ENCODE measurements at regions not wholly inside any gene's neighbourhood (a gene's known extent, or its start where the extent isn't known, plus 50 kb on each side); places are given as distances from the start of the nearest gene placed in this dataset.

DNA sequence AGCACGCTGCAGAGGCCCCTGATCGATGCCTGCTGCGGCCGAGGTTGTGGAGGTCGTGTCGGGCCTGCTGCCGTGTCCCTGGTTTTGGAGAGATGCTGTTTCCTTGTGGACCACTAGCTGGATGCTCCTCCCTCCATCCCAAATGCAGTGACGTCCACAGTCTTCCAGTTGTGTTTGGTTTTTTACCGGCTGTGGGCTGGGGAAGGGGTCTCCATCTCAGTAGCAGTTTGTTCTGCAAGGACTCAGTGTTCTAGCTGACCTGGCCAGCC, 143.0 kb upstream of the SHH start:
- in situ Hi-C loops (cut with MboI; ENCODE audit: low sequenced_read_pairs, unreplicated experiment), result no loop called here
- TF ChIP-seq, protein P1, sequence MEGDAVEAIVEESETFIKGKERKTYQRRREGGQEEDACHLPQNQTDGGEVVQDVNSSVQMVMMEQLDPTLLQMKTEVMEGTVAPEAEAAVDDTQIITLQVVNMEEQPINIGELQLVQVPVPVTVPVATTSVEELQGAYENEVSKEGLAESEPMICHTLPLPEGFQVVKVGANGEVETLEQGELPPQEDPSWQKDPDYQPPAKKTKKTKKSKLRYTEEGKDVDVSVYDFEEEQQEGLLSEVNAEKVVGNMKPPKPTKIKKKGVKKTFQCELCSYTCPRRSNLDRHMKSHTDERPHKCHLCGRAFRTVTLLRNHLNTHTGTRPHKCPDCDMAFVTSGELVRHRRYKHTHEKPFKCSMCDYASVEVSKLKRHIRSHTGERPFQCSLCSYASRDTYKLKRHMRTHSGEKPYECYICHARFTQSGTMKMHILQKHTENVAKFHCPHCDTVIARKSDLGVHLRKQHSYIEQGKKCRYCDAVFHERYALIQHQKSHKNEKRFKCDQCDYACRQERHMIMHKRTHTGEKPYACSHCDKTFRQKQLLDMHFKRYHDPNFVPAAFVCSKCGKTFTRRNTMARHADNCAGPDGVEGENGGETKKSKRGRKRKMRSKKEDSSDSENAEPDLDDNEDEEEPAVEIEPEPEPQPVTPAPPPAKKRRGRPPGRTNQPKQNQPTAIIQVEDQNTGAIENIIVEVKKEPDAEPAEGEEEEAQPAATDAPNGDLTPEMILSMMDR (IDR thresholded peaks at IDR 0.05; ENCODE audit: borderline replicate concordance, control extremely low read depth, extremely low read depth, insufficient read depth, missing control alignments), result no peak
- DNase-seq (ENCODE audit: low spot score), result no peak

GRCh38 chr7:155954550-155955366, 142.5 kb upstream of the SHH start:
- TF ChIP-seq, protein P1 (IDR thresholded peaks at IDR 0.05; ENCODE audit: borderline replicate concordance, control extremely low read depth, extremely low read depth, insufficient read depth, missing control alignments), result no peak
- in situ Hi-C loops (cut with MboI; ENCODE audit: low sequenced_read_pairs, unreplicated experiment), result no loop called here
- no peak for DNase-seq (ENCODE audit: low spot score)

DNA sequence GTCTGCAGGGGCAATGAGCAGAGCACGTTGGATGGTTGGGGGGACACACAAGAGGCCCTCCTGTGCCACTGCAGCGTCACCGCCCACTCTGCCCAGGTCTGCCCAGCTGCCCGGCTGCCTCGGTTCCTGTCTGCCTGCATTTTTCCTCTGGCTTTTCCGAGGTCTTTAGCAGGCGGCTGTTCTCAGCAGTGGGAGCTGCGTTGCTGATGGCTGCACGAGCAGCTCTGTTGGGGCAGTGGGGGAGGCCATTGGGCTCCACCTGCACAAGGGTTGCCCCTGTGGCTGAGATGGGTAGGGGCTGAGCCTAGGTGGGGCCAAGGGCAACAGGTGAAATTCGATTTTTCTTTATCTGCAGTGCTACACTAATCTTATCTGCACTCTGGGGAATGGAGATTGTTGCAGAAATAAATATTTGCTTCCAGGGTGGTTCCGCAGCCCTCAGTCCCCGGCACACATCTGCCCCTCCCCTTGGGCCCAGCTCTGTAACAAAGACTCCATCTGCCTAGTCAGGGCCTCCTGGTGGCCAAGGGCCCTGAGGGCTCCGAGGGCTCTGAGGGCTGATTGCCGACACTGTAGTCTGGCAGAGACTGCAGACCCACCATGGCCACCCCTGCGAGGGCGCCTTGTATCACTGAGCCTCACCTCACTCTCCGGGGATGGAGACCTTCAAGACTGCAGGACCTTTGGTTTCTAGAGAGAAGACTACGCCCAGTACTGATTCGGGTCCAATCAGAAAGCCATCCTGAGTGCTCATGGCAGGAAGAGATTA, 141.7 kb upstream of the SHH start:
- no peak for DNase-seq (ENCODE audit: low spot score)
- TF ChIP-seq, protein P1 (IDR thresholded peaks at IDR 0.05; ENCODE audit: borderline replicate concordance, control extremely low read depth, extremely low read depth, insufficient read depth, missing control alignments), result no peak
- in situ Hi-C loops (cut with MboI; ENCODE audit: low sequenced_read_pairs, unreplicated experiment), result no loop called here

- TF ChIP-seq, protein P1 (IDR thresholded peaks at IDR 0.05; ENCODE audit: borderline replicate concordance, control extremely low read depth, extremely low read depth, insufficient read depth, missing control alignments), result no peak
Measured at GRCh38 chr7:155953501-155953778, 141.2 kb upstream of the SHH start.

DNA sequence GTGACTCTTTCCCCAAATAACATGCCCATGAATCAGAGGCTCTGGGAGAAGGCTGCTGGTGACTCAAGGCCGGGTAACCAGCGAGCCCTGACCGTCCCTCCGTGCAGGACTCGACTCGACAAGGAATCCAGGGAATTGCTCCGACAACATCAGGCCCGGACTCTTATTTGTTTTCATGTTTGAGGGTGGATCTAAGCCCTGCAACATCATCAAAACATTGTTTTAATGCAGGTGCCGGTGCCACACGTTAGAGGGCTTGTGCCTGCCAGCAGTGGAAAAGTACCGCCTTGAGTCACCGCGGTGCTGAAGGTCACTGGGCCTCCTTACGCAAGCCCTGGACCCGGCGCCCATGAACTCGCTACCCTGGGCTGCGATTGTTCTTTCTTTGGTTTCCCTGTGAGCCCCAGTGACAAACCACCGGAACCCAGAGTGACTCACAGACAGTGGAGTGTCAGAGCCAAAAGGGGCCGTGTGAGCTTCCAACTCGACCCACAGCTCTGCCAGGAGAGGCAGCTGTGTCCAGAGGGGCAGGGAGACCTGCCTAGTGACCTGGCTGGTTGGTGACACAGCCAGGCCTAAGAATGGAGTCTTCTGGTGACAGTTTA, 139.4 kb upstream of the SHH start:
- in situ Hi-C loops (cut with MboI; ENCODE audit: low sequenced_read_pairs, unreplicated experiment), result no loop called here
- DNase-seq (ENCODE audit: low spot score), result no peak
- TF ChIP-seq, protein P1 (IDR thresholded peaks at IDR 0.05; ENCODE audit: borderline replicate concordance, control extremely low read depth, extremely low read depth, insufficient read depth, missing control alignments), result no peak

More at GRCh38 chr7:155953501-155953778, 141.2 kb upstream of the SHH start:
- in situ Hi-C loops (cut with MboI; ENCODE audit: low sequenced_read_pairs, unreplicated experiment), result no loop called here
- no peak for DNase-seq (ENCODE audit: low spot score)

DNA sequence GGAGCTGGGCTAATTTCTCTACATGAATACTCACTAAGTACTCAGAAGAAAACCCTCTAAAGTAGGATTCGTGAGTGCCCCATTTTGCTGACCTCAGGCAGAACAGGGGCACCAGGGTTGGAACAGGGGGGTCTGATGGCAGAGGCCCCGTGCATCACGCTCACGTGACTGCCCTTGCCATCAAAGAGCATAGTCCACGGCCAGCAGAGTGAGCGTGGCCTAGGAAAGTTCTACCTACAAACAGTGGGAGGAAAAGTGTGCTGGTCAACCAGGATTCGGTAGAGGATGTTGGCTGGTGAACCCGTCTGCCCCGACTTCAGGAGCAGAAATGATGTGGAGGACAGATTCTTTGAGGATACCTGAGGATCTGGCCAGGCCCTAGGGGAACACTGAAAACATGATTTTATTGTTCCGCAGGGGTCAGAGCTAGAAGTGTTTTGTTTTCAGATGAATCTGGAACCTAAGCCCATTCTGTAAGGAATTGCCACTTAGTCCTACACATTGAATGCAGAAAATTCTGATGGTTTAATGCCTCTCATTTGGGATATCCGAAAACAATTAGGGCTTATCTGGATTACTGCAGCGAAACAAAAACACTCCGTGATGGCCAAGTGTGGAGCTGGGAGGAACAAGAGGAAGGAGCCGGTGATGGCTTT, 138.8 kb upstream of the SHH start:
- no peak for DNase-seq (ENCODE audit: low spot score)
- in situ Hi-C loops (cut with MboI; ENCODE audit: low sequenced_read_pairs, unreplicated experiment), result no loop called here
- TF ChIP-seq, protein P1 (IDR thresholded peaks at IDR 0.05; ENCODE audit: borderline replicate concordance, control extremely low read depth, extremely low read depth, insufficient read depth, missing control alignments), result no peak
